ENCODE measurements at regions not wholly inside any gene's neighbourhood (a gene's known extent, or its start where the extent isn't known, plus 50 kb on each side); places are given as distances from the start of the nearest gene placed in this dataset.

DNA sequence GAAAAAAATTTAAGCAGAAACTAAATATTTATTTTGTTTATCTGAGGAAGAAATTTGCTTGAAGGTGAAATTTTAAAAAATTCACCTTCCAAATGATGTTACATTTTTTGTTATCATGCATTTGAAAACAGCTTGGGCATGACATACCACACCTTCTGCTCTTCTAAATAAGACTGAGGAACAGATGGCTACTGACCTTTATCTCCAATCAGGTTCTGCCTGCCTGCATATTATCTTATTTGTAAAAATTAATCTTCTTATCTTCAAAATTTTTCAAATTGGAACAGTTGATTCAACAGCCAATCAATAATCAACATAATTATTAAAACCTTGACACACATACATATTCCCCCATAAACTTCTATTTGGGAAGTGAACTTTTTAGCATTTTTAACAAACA lies 641.8 kb upstream of the ZNF385D start:
- Histone ChIP-seq H3K4me1 (ENCODE audit: insufficient read depth, low read length) (no peaks in the 10 kb centered on the region), H3K79me1 (ENCODE audit: insufficient read depth, low read depth, low read length, poor library complexity, severe bottlenecking) (no peaks in the 10 kb centered on the region), H3K23me2 (ENCODE audit: insufficient read length, low read depth, low read length, poor library complexity, severe bottlenecking) (no peaks in the 10 kb centered on the region), H3K27ac (ENCODE audit: insufficient read length, low read depth, low read length) (no peak overlapping the region), H2AFZ (ENCODE audit: low read length) (no peak overlapping the region), H4K20me1 (ENCODE audit: control insufficient read depth, insufficient read depth, insufficient read length) (no peaks in the 10 kb centered on the region), H3K9ac (ENCODE audit: extremely low read depth, insufficient read length, low read length) (no peak overlapping the region), H3K56ac (ENCODE audit: insufficient read length, low read depth, low read length) (no peak overlapping the region), H2BK5ac (ENCODE audit: insufficient read length, low read length) (no peak overlapping the region), H3K4ac (ENCODE audit: low read depth, low read length) (no peak overlapping the region), H2AK5ac (ENCODE audit: insufficient read length, low read length) (no peak overlapping the region), H2BK120ac (ENCODE audit: low read depth, low read length, poor library complexity, severe bottlenecking) (no peak overlapping the region), H2BK12ac (ENCODE audit: insufficient read length, low read depth, low read length) (no peak overlapping the region), H2BK15ac (ENCODE audit: low read depth, low read length) (no peak overlapping the region), H3K4me2 (ENCODE audit: insufficient read depth, insufficient read length, low read length) (no peak overlapping the region), H3K18ac (ENCODE audit: insufficient read length, low read depth, low read length) (no peak overlapping the region), H3K79me2 (ENCODE audit: insufficient read depth, low read length) (no peaks in the 10 kb centered on the region), H3T11ph (ENCODE audit: low read length) (no peak overlapping the region), H3K14ac (ENCODE audit: insufficient read depth, low read length) (no peak overlapping the region), H3K9me3 (ENCODE audit: control insufficient read depth, low read depth, low read length) (no peaks in the 10 kb centered on the region), H4K91ac (ENCODE audit: insufficient read length, low read depth, low read length) (no peak overlapping the region), H2BK20ac (ENCODE audit: low read depth, low read length, poor library complexity, severe bottlenecking) (no peak overlapping the region), H3K23ac (ENCODE audit: insufficient read length, low read depth, low read length) (no peak overlapping the region), H3K27me3 (ENCODE audit: insufficient read depth, low read length) (no peaks in the 10 kb centered on the region), H4K5ac (ENCODE audit: insufficient read length, low read depth, low read length) (no peak overlapping the region), H4K8ac (replicated peaks; ENCODE audit: insufficient read length, low read depth, low read length) (no peak overlapping the region)
- Mint-ChIP-seq H3K27me3 (ENCODE audit: low read depth) (no peaks in the 10 kb centered on the region), H3K27ac (no peak overlapping the region), H3K36me3 (ENCODE audit: insufficient read depth in 1 of 3, low read depth in 3 of 3) (no peaks in the 10 kb centered on the region; a peak in 1 of 7 replicates), H3K4me3 (no peak overlapping the region), H3K9me3 (peaks cover 0 to 1% of the 10 kb centered on the region in 2 experiments; a peak in 1 of 5 replicates), H3K4me1 (no peaks in the 10 kb centered on the region)
- no peak for DNase-seq
- TF ChIP-seq, protein P1, sequence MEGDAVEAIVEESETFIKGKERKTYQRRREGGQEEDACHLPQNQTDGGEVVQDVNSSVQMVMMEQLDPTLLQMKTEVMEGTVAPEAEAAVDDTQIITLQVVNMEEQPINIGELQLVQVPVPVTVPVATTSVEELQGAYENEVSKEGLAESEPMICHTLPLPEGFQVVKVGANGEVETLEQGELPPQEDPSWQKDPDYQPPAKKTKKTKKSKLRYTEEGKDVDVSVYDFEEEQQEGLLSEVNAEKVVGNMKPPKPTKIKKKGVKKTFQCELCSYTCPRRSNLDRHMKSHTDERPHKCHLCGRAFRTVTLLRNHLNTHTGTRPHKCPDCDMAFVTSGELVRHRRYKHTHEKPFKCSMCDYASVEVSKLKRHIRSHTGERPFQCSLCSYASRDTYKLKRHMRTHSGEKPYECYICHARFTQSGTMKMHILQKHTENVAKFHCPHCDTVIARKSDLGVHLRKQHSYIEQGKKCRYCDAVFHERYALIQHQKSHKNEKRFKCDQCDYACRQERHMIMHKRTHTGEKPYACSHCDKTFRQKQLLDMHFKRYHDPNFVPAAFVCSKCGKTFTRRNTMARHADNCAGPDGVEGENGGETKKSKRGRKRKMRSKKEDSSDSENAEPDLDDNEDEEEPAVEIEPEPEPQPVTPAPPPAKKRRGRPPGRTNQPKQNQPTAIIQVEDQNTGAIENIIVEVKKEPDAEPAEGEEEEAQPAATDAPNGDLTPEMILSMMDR (conservative IDR thresholded peaks at IDR 0.05) = no peak
